ENCODE measurements at regions not wholly inside any gene's neighbourhood (a gene's known extent, or its start where the extent isn't known, plus 50 kb on each side); places are given as distances from the start of the nearest gene placed in this dataset.

- Histone ChIP-seq H3K4me1 (no peaks in the 10 kb centered on the region), H3K36me3 (no peaks in the 10 kb centered on the region), H3K27me3 (no peaks in the 10 kb centered on the region), H3K4me3 (no peak overlapping the region), H3K27ac (no peak overlapping the region), H3K9me3 (no peaks in the 10 kb centered on the region)
- TF ChIP-seq, protein P1, sequence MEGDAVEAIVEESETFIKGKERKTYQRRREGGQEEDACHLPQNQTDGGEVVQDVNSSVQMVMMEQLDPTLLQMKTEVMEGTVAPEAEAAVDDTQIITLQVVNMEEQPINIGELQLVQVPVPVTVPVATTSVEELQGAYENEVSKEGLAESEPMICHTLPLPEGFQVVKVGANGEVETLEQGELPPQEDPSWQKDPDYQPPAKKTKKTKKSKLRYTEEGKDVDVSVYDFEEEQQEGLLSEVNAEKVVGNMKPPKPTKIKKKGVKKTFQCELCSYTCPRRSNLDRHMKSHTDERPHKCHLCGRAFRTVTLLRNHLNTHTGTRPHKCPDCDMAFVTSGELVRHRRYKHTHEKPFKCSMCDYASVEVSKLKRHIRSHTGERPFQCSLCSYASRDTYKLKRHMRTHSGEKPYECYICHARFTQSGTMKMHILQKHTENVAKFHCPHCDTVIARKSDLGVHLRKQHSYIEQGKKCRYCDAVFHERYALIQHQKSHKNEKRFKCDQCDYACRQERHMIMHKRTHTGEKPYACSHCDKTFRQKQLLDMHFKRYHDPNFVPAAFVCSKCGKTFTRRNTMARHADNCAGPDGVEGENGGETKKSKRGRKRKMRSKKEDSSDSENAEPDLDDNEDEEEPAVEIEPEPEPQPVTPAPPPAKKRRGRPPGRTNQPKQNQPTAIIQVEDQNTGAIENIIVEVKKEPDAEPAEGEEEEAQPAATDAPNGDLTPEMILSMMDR (IDR thresholded peaks at IDR 0.05): no peak
- TF ChIP-seq POLR2A (IDR thresholded peaks at IDR 0.05): no peak
- intact Hi-C loops (cut with DNase I): no loop called here
- no peak for DNase-seq
These were observed 1317.0 kb downstream of the STIM2 start for GRCh38 chr4:28177641-28178040.

- WGBS, 2 donors: 82 to 86% methylated on average over 3 of the region's 3 CpGs
- H3K9me3 ChIP-seq: no peaks in the 10 kb centered on the region
- intact Hi-C loops (cut with DNase I): no loop called here
- no peaks in the 10 kb centered on the region for H3K36me3 ChIP-seq
- H3K4me3 ChIP-seq: no peak overlapping the region
- no peak for DNase-seq
- no peaks in the 10 kb centered on the region for H3K27me3 ChIP-seq
- H3K4me1 ChIP-seq: no peaks in the 10 kb centered on the region
- no peak overlapping the region for H3K27ac ChIP-seq
- no peak for TF ChIP-seq POLR2A (IDR thresholded peaks at IDR 0.05)
- TF ChIP-seq, protein P1 (IDR thresholded peaks at IDR 0.05): no peak
These were observed 1318.5 kb downstream of the STIM2 start for GRCh38 chr4:28179126-28179525.

- Histone ChIP-seq H3K27me3 (no peaks in the 10 kb centered on the region), H3K36me3 (no peaks in the 10 kb centered on the region), H3K9me3 (no peaks in the 10 kb centered on the region), H3K27ac (no peak overlapping the region), H3K4me1 (no peaks in the 10 kb centered on the region), H3K4me3 (no peak overlapping the region)
- TF ChIP-seq, protein P1 (IDR thresholded peaks at IDR 0.05): no peak
- no peak for TF ChIP-seq POLR2A (IDR thresholded peaks at IDR 0.05)
- WGBS, 2 donors: 69% methylated on average over 1 of the region's 1 CpG
- intact Hi-C loops (cut with DNase I): no loop called here
- DNase-seq: no peak
These were observed 1348.8 kb downstream of the STIM2 start for GRCh38 chr4:28209371-28209924.

- H3K9me3 ChIP-seq: no peaks in the 10 kb centered on the region
These were observed 1351.2 kb downstream of the STIM2 start for GRCh38 chr4:28211676-28212470.

GRCh38 chr4:28221536-28221935 lies 1360.9 kb downstream of the STIM2 start:
- intact Hi-C loops (cut with DNase I): no loop called here
- TF ChIP-seq POLR2A (IDR thresholded peaks at IDR 0.05): no peak
- TF ChIP-seq, protein P1 (IDR thresholded peaks at IDR 0.05): no peak
- no peaks in the 10 kb centered on the region for H3K36me3 ChIP-seq
- H3K27me3 ChIP-seq: no peaks in the 10 kb centered on the region
- no peaks in the 10 kb centered on the region for H3K4me1 ChIP-seq
- no peak overlapping the region for H3K27ac ChIP-seq
- no peak overlapping the region for H3K4me3 ChIP-seq
- no peak for DNase-seq
- WGBS, 2 donors: 42 to 46% methylated on average over 1 of the region's 1 CpG
- no peaks in the 10 kb centered on the region for H3K9me3 ChIP-seq

More at GRCh38 chr4:28211676-28212470, 1351.2 kb downstream of the STIM2 start:
- H3K27me3 ChIP-seq: no peaks in the 10 kb centered on the region
- WGBS, 2 donors: 23 to 45% methylated on average over 2 of the region's 2 CpGs
- H3K4me3 ChIP-seq: no peak overlapping the region
- H3K36me3 ChIP-seq: no peaks in the 10 kb centered on the region
- no peak overlapping the region for H3K27ac ChIP-seq
- TF ChIP-seq, protein P1 (IDR thresholded peaks at IDR 0.05): no peak
- no peak for TF ChIP-seq POLR2A (IDR thresholded peaks at IDR 0.05)
- no peak for DNase-seq
- H3K4me1 ChIP-seq: no peaks in the 10 kb centered on the region
- intact Hi-C loops (cut with DNase I): no loop called here
